ENCODE measurements at regions not wholly inside any gene's neighbourhood (a gene's known extent, or its start where the extent isn't known, plus 50 kb on each side); places are given as distances from the start of the nearest gene placed in this dataset.

DNA sequence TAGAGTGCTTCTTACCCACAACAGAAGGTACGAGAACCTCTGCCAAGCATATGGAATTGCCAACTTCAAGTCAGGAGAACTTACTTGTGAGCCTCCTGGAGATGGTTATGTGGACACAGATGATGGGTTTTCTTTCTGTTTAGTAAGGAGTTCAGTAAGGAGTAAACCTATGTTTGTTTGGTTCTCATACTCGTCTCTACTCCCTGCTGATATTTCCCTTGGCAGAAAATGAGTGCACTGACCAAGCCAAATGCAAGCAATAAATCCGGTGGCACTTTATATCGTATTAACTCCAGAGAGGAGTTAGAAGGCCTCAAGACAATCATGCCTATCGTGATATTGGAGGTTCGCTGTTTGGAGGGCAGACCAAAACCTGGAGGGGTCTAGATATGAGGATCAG is 83.2 kb upstream of the CYP1B1 start:
- TF ChIP-seq EP300 (IDR thresholded peaks at IDR 0.05) (no peak), POLR2A (IDR thresholded peaks at IDR 0.05) (no peak), POLR2AphosphoS5 (IDR thresholded peaks at IDR 0.05) (no peak), CTCF (IDR thresholded peaks at IDR 0.05) (no peak)
- 78% methylated on average over 6 of the region's 6 CpGs for WGBS

GRCh38 chr2:38158378-38159118 is 82.6 kb upstream of the CYP1B1 start:
- peaks cover 14% of the 10 kb centered on the region for H3K4me1 ChIP-seq
- H3K9me3 ChIP-seq = no peaks in the 10 kb centered on the region
- H3K4me3 ChIP-seq = no peak overlapping the region
- no peak overlapping the region for H3K27ac ChIP-seq
- no peak for DNase-seq (ENCODE audit: low spot score in 2 of 2)
- no peaks in the 10 kb centered on the region for H3K36me3 ChIP-seq
- H3K27me3 ChIP-seq = no peaks in the 10 kb centered on the region
- WGBS = 82% methylated on average over 6 of the region's 6 CpGs
- TF ChIP-seq POLR2A (IDR thresholded peaks at IDR 0.05) (no peak), POLR2AphosphoS5 (IDR thresholded peaks at IDR 0.05) (no peak), CTCF (IDR thresholded peaks at IDR 0.05) (no peak), EP300 (IDR thresholded peaks at IDR 0.05) (no peak)

More for the DNA sequence above, 83.2 kb upstream of the CYP1B1 start:
- H3K9me3 ChIP-seq = no peaks in the 10 kb centered on the region
- H3K27ac ChIP-seq = peak overlapping the region; percentile 40
- H3K4me3 ChIP-seq = no peak overlapping the region
- H3K36me3 ChIP-seq = no peaks in the 10 kb centered on the region
- peaks cover 14% of the 10 kb centered on the region for H3K4me1 ChIP-seq
- H3K27me3 ChIP-seq = no peaks in the 10 kb centered on the region
- DNase-seq (ENCODE audit: low spot score in 2 of 2) = no peak

- Histone ChIP-seq H3K4me1 (peaks cover 14% of the 10 kb centered on the region), H3K27ac (no peak overlapping the region), H3K9me3 (no peaks in the 10 kb centered on the region), H3K27me3 (no peaks in the 10 kb centered on the region), H3K36me3 (no peaks in the 10 kb centered on the region), H3K4me3 (no peak overlapping the region)
- no peak for DNase-seq (ENCODE audit: low spot score in 2 of 2)
- no peak for TF ChIP-seq CTCF (IDR thresholded peaks at IDR 0.05)
- TF ChIP-seq POLR2AphosphoS5 (IDR thresholded peaks at IDR 0.05) = no peak
- no peak for TF ChIP-seq EP300 (IDR thresholded peaks at IDR 0.05)
- WGBS = 51% methylated on average over 5 of the region's 5 CpGs
These were observed 80.5 kb upstream of the CYP1B1 start for GRCh38 chr2:38156436-38156835.

DNA sequence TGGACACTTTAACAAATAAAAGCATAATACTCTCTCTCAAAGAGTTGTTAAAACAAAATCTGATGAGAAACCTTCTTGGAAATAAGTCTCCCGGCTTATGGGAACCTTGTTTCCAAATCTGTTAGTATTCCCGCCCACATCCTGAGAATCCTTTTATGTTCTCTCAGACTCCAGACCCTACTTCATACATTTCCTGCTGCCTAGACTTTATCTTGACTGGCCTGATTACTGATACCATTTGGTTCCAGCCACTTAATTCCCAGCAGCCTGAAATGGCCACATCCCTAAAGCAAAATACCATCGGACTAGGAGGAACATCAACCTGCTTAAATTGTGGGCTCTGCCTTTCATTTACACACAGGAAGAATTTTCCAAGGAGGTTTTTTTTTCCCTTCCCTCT is 79.1 kb upstream of the CYP1B1 start:
- WGBS = 87% methylated on average over 3 of the region's 3 CpGs
- no peak for TF ChIP-seq EP300 (IDR thresholded peaks at IDR 0.05)
- TF ChIP-seq POLR2AphosphoS5 (IDR thresholded peaks at IDR 0.05) = no peak
- TF ChIP-seq CTCF (IDR thresholded peaks at IDR 0.05) = no peak
- TF ChIP-seq POLR2A (IDR thresholded peaks at IDR 0.05) = no peak
- Histone ChIP-seq H3K36me3 (no peaks in the 10 kb centered on the region), H3K27me3 (no peaks in the 10 kb centered on the region), H3K4me3 (no peak overlapping the region), H3K27ac (no peak overlapping the region), H3K4me1 (peaks cover 11% of the 10 kb centered on the region), H3K9me3 (no peaks in the 10 kb centered on the region)
- no peak for DNase-seq (ENCODE audit: low spot score in 2 of 2)

GRCh38 chr2:38154395-38154794 is 78.4 kb upstream of the CYP1B1 start:
- Histone ChIP-seq H3K27me3 (no peaks in the 10 kb centered on the region), H3K36me3 (no peaks in the 10 kb centered on the region), H3K27ac (no peak overlapping the region), H3K9me3 (no peaks in the 10 kb centered on the region), H3K4me1 (peaks cover 8% of the 10 kb centered on the region), H3K4me3 (no peak overlapping the region)
- DNase-seq (ENCODE audit: low spot score in 2 of 2) = no peak
- TF ChIP-seq EP300 (IDR thresholded peaks at IDR 0.05) (no peak), CTCF (IDR thresholded peaks at IDR 0.05) (no peak), POLR2A (IDR thresholded peaks at IDR 0.05) (no peak), POLR2AphosphoS5 (IDR thresholded peaks at IDR 0.05) (no peak)
- WGBS = 42% methylated on average over 2 of the region's 2 CpGs

Data from suprapubic skin (tissue), 4 donors.